ENCODE measurements at regions not wholly inside any gene's neighbourhood (a gene's known extent, or its start where the extent isn't known, plus 50 kb on each side); places are given as distances from the start of the nearest gene placed in this dataset.
"Not testable (repeated sequence)": the region's sequence is repeated elsewhere in the genome, so short reads cannot be mapped to it uniquely, and the experiment has no call there.

- TF ChIP-seq, protein P1, sequence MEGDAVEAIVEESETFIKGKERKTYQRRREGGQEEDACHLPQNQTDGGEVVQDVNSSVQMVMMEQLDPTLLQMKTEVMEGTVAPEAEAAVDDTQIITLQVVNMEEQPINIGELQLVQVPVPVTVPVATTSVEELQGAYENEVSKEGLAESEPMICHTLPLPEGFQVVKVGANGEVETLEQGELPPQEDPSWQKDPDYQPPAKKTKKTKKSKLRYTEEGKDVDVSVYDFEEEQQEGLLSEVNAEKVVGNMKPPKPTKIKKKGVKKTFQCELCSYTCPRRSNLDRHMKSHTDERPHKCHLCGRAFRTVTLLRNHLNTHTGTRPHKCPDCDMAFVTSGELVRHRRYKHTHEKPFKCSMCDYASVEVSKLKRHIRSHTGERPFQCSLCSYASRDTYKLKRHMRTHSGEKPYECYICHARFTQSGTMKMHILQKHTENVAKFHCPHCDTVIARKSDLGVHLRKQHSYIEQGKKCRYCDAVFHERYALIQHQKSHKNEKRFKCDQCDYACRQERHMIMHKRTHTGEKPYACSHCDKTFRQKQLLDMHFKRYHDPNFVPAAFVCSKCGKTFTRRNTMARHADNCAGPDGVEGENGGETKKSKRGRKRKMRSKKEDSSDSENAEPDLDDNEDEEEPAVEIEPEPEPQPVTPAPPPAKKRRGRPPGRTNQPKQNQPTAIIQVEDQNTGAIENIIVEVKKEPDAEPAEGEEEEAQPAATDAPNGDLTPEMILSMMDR (IDR thresholded peaks at IDR 0.05) = not testable (repeated sequence)
- TF ChIP-seq POLR2AphosphoS5, POLR2A, EP300 (IDR thresholded peaks at IDR 0.05): not testable (repeated sequence)
These were observed 191.6 kb downstream of the POTEG start for GRCh38 chr14:19242529-19242928.
